ENCODE measurements at regions not wholly inside any gene's neighbourhood (a gene's known extent, or its start where the extent isn't known, plus 50 kb on each side); places are given as distances from the start of the nearest gene placed in this dataset.

DNA sequence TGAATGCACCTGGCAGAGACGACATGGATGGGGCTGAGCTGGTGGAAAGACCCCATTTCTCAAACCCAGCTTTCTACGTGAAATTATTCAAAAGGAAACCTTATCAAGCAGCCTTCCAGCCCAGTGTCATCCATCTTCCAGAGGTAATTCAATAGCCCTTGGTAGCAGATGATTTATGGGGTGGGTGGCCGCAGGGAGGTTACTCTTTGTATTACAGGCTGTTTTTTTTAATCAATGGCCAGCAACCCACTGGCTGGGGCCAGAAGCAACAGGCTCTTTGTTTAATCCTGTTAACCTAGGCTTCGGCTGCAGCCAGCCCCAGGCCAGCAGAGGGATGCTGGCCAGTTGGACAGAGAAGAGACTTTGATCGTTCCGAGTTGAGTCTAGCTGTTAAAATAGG, 139.8 kb upstream of the SRRM4 start:
- TF ChIP-seq, protein P1, sequence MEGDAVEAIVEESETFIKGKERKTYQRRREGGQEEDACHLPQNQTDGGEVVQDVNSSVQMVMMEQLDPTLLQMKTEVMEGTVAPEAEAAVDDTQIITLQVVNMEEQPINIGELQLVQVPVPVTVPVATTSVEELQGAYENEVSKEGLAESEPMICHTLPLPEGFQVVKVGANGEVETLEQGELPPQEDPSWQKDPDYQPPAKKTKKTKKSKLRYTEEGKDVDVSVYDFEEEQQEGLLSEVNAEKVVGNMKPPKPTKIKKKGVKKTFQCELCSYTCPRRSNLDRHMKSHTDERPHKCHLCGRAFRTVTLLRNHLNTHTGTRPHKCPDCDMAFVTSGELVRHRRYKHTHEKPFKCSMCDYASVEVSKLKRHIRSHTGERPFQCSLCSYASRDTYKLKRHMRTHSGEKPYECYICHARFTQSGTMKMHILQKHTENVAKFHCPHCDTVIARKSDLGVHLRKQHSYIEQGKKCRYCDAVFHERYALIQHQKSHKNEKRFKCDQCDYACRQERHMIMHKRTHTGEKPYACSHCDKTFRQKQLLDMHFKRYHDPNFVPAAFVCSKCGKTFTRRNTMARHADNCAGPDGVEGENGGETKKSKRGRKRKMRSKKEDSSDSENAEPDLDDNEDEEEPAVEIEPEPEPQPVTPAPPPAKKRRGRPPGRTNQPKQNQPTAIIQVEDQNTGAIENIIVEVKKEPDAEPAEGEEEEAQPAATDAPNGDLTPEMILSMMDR (conservative IDR thresholded peaks at IDR 0.05 in 1 of 2, IDR thresholded peaks at IDR 0.05 in 1 of 2; ENCODE audit: low read depth in 1 of 2, low read length in 2 of 2) = no peak
- no peak for TF ChIP-seq EZH2 (IDR thresholded peaks at IDR 0.05; ENCODE audit: low read length, missing control alignments)
